HepG2 (cell line): ENCODE measurements at regions not wholly inside any gene's neighbourhood (a gene's known extent, or its start where the extent isn't known, plus 50 kb on each side); places are given as distances from the start of the nearest gene placed in this dataset.

ENCODE experiments used
- ATAC-seq: fragments of 200-7000 bp; cut with Tn5 transposase; 3 replicates; pipeline ENCODE4 v1.9.1; 2020; ENCODE audit warnings: mild to moderate bottlenecking, moderate library complexity
- BruUV-seq: library from RNA; stranded (reverse); fragments of 400-500 nt; replicated peaks from 2 replicates; lab custom pipeline; 2021; lab: Mats Ljungman, UMichigan
- CTCF ChIA-PET: fragments of 300-600 bp; formaldehyde crosslinking; extraction: SDS; loops from one replicate; lab custom pipeline; 2021; ENCODE audit warnings: low total read pairs, inconsistent platforms, low intra/inter-chr PET ratio; lab: Yijun Ruan, JAX
- POLR2A ChIA-PET: fragments of 350-600 bp; sonication (Branson Sonifier 250); formaldehyde crosslinking; loops from one replicate; lab custom pipeline; 2020; ENCODE audit warnings: antibody characterized with exemption, inconsistent platforms; lab: Yijun Ruan, JAX
- DNase-seq: peaks from one replicate; pipeline ENCODE4 v3.0.0-alpha.2; 2015; ENCODE audit warnings: low spot score
- FAIRE-seq: peaks from 3 replicates; lab custom pipeline; 2011; peaks lifted over from hg19 to GRCh38; lab: Jason Lieb, UNC
- H2AFZ ChIP-seq: one replicate; pipeline ENCODE4 v1.6.1; 2011; ENCODE audit warnings: low read length, inconsistent platforms
- H3K27ac ChIP-seq: fragments of 300-600 bp; 3 replicates; pipeline ENCODE4 v1.8.0; 2011; ENCODE audit warnings: mixed run types, mild to moderate bottlenecking, mixed read lengths, low read length, inconsistent platforms; ENCODE audit not compliant: insufficient read depth; ENCODE audit errors: extremely low read length
- H3K27me3 ChIP-seq, 2 experiments: fragments of 200-600 bp in 1 of 2; 2 replicates in 1 of 2; 3 replicates in 1 of 2; pipeline versions ENCODE4 v1.6.0 to v1.8.0; 2011; ENCODE audit warnings: low read length in 2 of 2, mild to moderate bottlenecking in 2 of 2, moderate library complexity in 2 of 2, inconsistent platforms in 1 of 2; ENCODE audit not compliant: insufficient read depth in 2 of 2, control insufficient read depth in 1 of 2
- H3K36me3 ChIP-seq, 2 experiments: fragments of 200-600 bp in 1 of 2; replicated peaks in 1 of 2; 2 replicates in 1 of 2; 3 replicates in 1 of 2; pipeline versions ENCODE4 v1.5.1 to v1.8.0; 2011; ENCODE audit warnings: low read length in 2 of 2, inconsistent platforms in 1 of 2; ENCODE audit not compliant: insufficient read depth in 2 of 2, control insufficient read depth in 1 of 2
- H3K4me1 ChIP-seq: 2 replicates; pipeline ENCODE4 v1.5.1; 2012; ENCODE audit warnings: low read length, inconsistent platforms; ENCODE audit not compliant: insufficient read depth
- H3K4me2 ChIP-seq: 2 replicates; pipeline ENCODE4 v1.6.0; 2011; ENCODE audit warnings: low read depth, low read length, inconsistent platforms
- H3K4me3 ChIP-seq, 3 experiments: fragments of 200-600 bp in 1 of 3; sonication (generic), shearing (Covaris generic) in 1 of 3; replicated peaks in 1 of 3; 2 replicates each; pipeline ENCODE4 v1.5.1; 2011 to 2016; ENCODE audit warnings: low read length in 3 of 3, inconsistent platforms in 2 of 3, low read depth in 2 of 3, mild to moderate bottlenecking in 2 of 3, control low read depth in 1 of 3, mixed read lengths in 1 of 3; ENCODE audit not compliant: insufficient read depth in 1 of 3
- H3K79me2 ChIP-seq: one replicate; pipeline ENCODE4 v1.6.1; 2011; ENCODE audit warnings: low read length, inconsistent platforms; ENCODE audit not compliant: insufficient read depth
- H3K9ac ChIP-seq: 2 replicates; pipeline ENCODE4 v1.6.0; 2011; ENCODE audit warnings: mild to moderate bottlenecking, low read depth, low read length, inconsistent platforms; ENCODE audit not compliant: insufficient read depth
- H3K9me3 ChIP-seq: 2 replicates; pipeline ENCODE4 v1.5.1; 2012; ENCODE audit warnings: mild to moderate bottlenecking, low read length
- H4K20me1 ChIP-seq: 2 replicates; pipeline ENCODE4 v1.6.0; 2011; ENCODE audit warnings: inconsistent platforms, mild to moderate bottlenecking, low read length, moderate library complexity; ENCODE audit not compliant: insufficient read depth
- ARID2 ChIP-seq: sonication (generic); formaldehyde crosslinking; IDR thresholded peaks from 2 replicates; pipeline ENCODE4 v1.8.1; 2022; ENCODE audit warnings: mild to moderate bottlenecking, missing genetic modification reagents, borderline replicate concordance
- GPN1 ChIP-seq: sonication (generic); formaldehyde crosslinking; IDR thresholded peaks from 2 replicates; pipeline ENCODE4 v1.5.1; 2020; ENCODE audit warnings: missing genetic modification reagents, borderline replicate concordance
- NFIC ChIP-seq: IDR thresholded peaks from 2 replicates; pipeline ENCODE4 v1.6.1; 2012; ENCODE audit warnings: mild to moderate bottlenecking, low read length, inconsistent platforms
- PHF20 ChIP-seq: sonication (generic); formaldehyde crosslinking; IDR thresholded peaks from 2 replicates; pipeline ENCODE4 v1.5.0; 2020; ENCODE audit warnings: mild to moderate bottlenecking, missing genetic modification reagents
- SP4 ChIP-seq: sonication (generic); formaldehyde crosslinking; IDR thresholded peaks from 2 replicates; pipeline ENCODE4 v1.8.1; 2023; ENCODE audit warnings: mild to moderate bottlenecking, missing genetic modification reagents
- TCF7L2 ChIP-seq: IDR thresholded peaks from 2 replicates; pipeline ENCODE4 v1.6.1; 2011; ENCODE audit warnings: mild to moderate bottlenecking, low read depth, low read length, moderate library complexity
- XRCC5 ChIP-seq: fragments of 200-400 bp; formaldehyde crosslinking; optimal IDR thresholded peaks from 2 replicates; pipeline ENCODE3; 2017; ENCODE audit warnings: mild to moderate bottlenecking, low read length
- ZFP41 ChIP-seq: sonication (generic); formaldehyde crosslinking; IDR thresholded peaks from 2 replicates; pipeline ENCODE4 v1.4.0; 2020; ENCODE audit warnings: mild to moderate bottlenecking, missing genetic modification reagents, borderline replicate concordance
- ZFYVE20 ChIP-seq: sonication (generic); formaldehyde crosslinking; IDR thresholded peaks from 2 replicates; pipeline ENCODE4 v1.8.0; 2023; ENCODE audit warnings: low read depth, mild to moderate bottlenecking, moderate library complexity, missing genetic modification reagents, borderline replicate concordance
- ZNF24 ChIP-seq: fragments of 450-650 bp; IDR thresholded peaks from 2 replicates; pipeline ENCODE4 v1.6.1; 2017; ENCODE audit warnings: antibody characterized with exemption, mild to moderate bottlenecking
- ZNF335 ChIP-seq: sonication (generic); formaldehyde crosslinking; IDR thresholded peaks from 2 replicates; pipeline ENCODE4 v1.4.0; 2020; ENCODE audit warnings: missing genetic modification reagents
- ZNF550 ChIP-seq: sonication (generic); formaldehyde crosslinking; IDR thresholded peaks from 2 replicates; pipeline ENCODE4 v1.4.0; 2020; ENCODE audit warnings: mild to moderate bottlenecking, missing genetic modification reagents, borderline replicate concordance
- ZNF644 ChIP-seq: IDR thresholded peaks from 2 replicates; pipeline ENCODE4 v1.6.1; 2016; ENCODE audit warnings: low read depth
- ZNF777 ChIP-seq: sonication (generic); formaldehyde crosslinking; IDR thresholded peaks from 2 replicates; pipeline ENCODE4 v1.4.0; 2020; ENCODE audit warnings: missing genetic modification reagents
- in situ Hi-C: cut with HindIII; loops from 2 replicates; pipeline ENCODE4 v1.10.0; 2017; ENCODE audit warnings: low pct_unique_long_range_greater_than_20kb; ENCODE audit not compliant: extremely low pct_ligation_motif_present
- intact Hi-C: fragments of 100-400 bp; cut with micrococcal nuclease; formaldehyde crosslinking; loops from one replicate; pipeline ENCODE4 v1.10.0; 2022; ENCODE audit not compliant: unreplicated experiment
- TF ChIP-seq, protein P1 (sequence below): sonication (generic); formaldehyde crosslinking; IDR thresholded peaks from 2 replicates; pipeline ENCODE4 v1.4.0; 2020; ENCODE audit warnings: missing genetic modification reagents, low read depth, mild to moderate bottlenecking, borderline replicate concordance
- TF ChIP-seq, protein P2 (sequence below): sonication (generic); IDR thresholded peaks from 2 replicates; pipeline ENCODE4 v1.6.1; 2016; ENCODE audit warnings: low read depth, borderline replicate concordance

DNA sequence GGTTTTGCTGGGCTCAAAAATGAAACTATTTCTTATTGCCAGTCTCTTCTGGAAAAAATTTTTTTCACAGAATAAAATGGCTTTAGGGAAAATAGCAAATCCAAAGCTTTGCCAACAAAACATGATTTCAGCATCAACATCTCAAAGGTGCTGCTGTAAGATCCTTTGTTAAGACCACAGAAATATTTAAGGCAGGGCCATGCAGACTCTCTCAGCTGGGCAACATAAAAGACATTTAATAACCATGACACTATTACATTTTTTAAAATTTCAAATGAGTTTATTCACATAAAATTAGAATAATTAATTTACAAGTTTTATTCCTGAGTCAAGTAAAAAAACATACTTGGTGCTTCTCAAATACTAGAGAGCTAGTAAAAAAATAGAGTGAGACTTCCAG is 527.1 kb upstream of the DPPA4 start (continued):
- TF ChIP-seq, protein P1, sequence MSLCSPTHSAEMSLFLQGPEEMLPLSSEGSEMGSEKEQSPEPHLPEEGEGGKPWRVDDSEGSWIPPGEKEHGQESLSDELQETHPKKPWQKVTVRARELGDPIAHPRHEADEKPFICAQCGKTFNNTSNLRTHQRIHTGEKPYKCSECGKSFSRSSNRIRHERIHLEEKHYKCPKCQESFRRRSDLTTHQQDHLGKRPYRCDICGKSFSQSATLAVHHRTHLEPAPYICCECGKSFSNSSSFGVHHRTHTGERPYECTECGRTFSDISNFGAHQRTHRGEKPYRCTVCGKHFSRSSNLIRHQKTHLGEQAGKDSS (CRISPR knock-in tag): no peak
- TF ChIP-seq XRCC5 (no peak), ZNF24 (no peak), PHF20 (CRISPR knock-in tag) (no peak), TCF7L2 (no peak), GPN1 (CRISPR knock-in tag) (no peak), ZFP41 (no peak), ARID2 (CRISPR knock-in tag) (no peak), ZNF335 (CRISPR knock-in tag) (no peak), ZNF644 (CRISPR knock-in tag) (no peak), SP4 (no peak)
- TF ChIP-seq, protein P2, sequence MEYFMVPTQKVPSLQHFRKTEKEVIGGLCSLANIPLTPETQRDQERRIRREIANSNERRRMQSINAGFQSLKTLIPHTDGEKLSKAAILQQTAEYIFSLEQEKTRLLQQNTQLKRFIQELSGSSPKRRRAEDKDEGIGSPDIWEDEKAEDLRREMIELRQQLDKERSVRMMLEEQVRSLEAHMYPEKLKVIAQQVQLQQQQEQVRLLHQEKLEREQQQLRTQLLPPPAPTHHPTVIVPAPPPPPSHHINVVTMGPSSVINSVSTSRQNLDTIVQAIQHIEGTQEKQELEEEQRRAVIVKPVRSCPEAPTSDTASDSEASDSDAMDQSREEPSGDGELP: no peak

DNA sequence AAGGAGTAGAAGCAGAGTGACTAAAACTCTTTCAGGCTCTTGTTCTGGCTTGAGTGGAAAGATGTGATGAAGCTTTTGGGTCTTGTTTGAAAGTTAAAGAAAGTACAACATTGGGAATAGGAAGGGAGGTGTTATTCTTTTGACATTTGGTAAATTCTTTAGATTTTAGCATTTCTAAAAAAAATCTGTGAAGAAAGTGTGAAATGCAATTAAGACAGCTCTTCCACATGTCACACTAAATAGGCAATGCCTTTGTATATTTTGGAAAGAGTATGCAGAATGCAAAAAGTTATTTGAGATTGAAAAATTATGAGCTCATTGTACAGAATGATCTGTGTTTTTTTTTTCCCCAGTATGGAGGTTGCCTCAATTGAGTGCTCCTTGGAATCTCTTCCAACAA is 532.2 kb upstream of the DPPA4 start:
- H3K4me2 ChIP-seq: no peak overlapping the region
- H3K4me3 ChIP-seq: no peak overlapping the region
- TF ChIP-seq NFIC: no peak
- TF ChIP-seq ZNF550: no peak
- no peak for TF ChIP-seq ZFYVE20 (CRISPR knock-in tag)
- no peak for TF ChIP-seq ZNF777 (CRISPR knock-in tag)
- no peak overlapping the region for H3K27ac ChIP-seq
- no peaks in the 10 kb centered on the region for H3K36me3 ChIP-seq
- peaks cover 74% of the 10 kb centered on the region for H3K9me3 ChIP-seq
- H3K27me3 ChIP-seq: no peaks in the 10 kb centered on the region
- ChIA-PET POLR2A (no interaction called here), CTCF (no interaction called here)
- no peaks in the 10 kb centered on the region for H3K79me2 ChIP-seq
- intact Hi-C loops: no loop called here
- DNase-seq (no peak), FAIRE-seq (no peak), ATAC-seq (no peak)
- BruUV-seq: no TSS peak
- in situ Hi-C loops: no loop called here
- no peak overlapping the region for H3K9ac ChIP-seq
- no peaks in the 10 kb centered on the region for H3K4me1 ChIP-seq
- H4K20me1 ChIP-seq: no peaks in the 10 kb centered on the region
- no peak overlapping the region for H2AFZ ChIP-seq
